ENCODE measurements at regions not wholly inside any gene's neighbourhood (a gene's known extent, or its start where the extent isn't known, plus 50 kb on each side); places are given as distances from the start of the nearest gene placed in this dataset.

GRCh38 chr1:71345491-71345890 lies 264.7 kb upstream of the ZRANB2 start:
- intact Hi-C loops (cut with DNase I): no loop called here
- DNase-seq (ENCODE audit: low spot score): no peak
- Histone ChIP-seq H3K27ac (no peak overlapping the region), H3K4me3 (no peak overlapping the region), H3K36me3 (no peaks in the 10 kb centered on the region), H3K4me1 (replicated peaks) (no peaks in the 10 kb centered on the region), H3K9me3 (no peaks in the 10 kb centered on the region), H3K27me3 (replicated peaks; ENCODE audit: insufficient read depth) (no peaks in the 10 kb centered on the region)
- TF ChIP-seq POLR2AphosphoS5 (IDR thresholded peaks at IDR 0.05) (no peak), POLR2A (IDR thresholded peaks at IDR 0.05) (no peak), CTCF (IDR thresholded peaks at IDR 0.05) (no peak)
- 84% methylated on average over 2 of the region's 2 CpGs for WGBS

- Histone ChIP-seq H3K4me3 (no peak overlapping the region), H3K4me1 (replicated peaks) (no peaks in the 10 kb centered on the region), H3K27ac (no peak overlapping the region), H3K36me3 (no peaks in the 10 kb centered on the region), H3K9me3 (no peaks in the 10 kb centered on the region), H3K27me3 (replicated peaks; ENCODE audit: insufficient read depth) (no peaks in the 10 kb centered on the region)
- 74% methylated on average over 3 of the region's 3 CpGs for WGBS
- DNase-seq (ENCODE audit: low spot score): no peak
- intact Hi-C loops (cut with DNase I): no loop called here
- TF ChIP-seq POLR2AphosphoS5 (IDR thresholded peaks at IDR 0.05) (no peak), POLR2A (IDR thresholded peaks at IDR 0.05) (no peak), CTCF (IDR thresholded peaks at IDR 0.05) (no peak)
These were observed 263.0 kb upstream of the ZRANB2 start for GRCh38 chr1:71343686-71344416.

GRCh38 chr1:71339238-71339637 lies 258.4 kb upstream of the ZRANB2 start:
- intact Hi-C loops (cut with DNase I): no loop called here
- H3K4me3 ChIP-seq: no peak overlapping the region
- H3K27ac ChIP-seq: no peak overlapping the region
- DNase-seq (ENCODE audit: low spot score): no peak
- no peaks in the 10 kb centered on the region for H3K9me3 ChIP-seq
- no peaks in the 10 kb centered on the region for H3K27me3 ChIP-seq (replicated peaks; ENCODE audit: insufficient read depth)
- no peak for TF ChIP-seq POLR2AphosphoS5 (IDR thresholded peaks at IDR 0.05)
- no peak for TF ChIP-seq CTCF (IDR thresholded peaks at IDR 0.05)
- TF ChIP-seq POLR2A (IDR thresholded peaks at IDR 0.05): no peak
- H3K4me1 ChIP-seq (replicated peaks): no peaks in the 10 kb centered on the region
- H3K36me3 ChIP-seq: no peaks in the 10 kb centered on the region

GRCh38 chr1:71330991-71331390 lies 250.2 kb upstream of the ZRANB2 start:
- TF ChIP-seq CTCF (IDR thresholded peaks at IDR 0.05): no peak
- no peak for DNase-seq (ENCODE audit: low spot score)
- Histone ChIP-seq H3K27ac (no peak overlapping the region), H3K4me3 (no peak overlapping the region), H3K9me3 (no peaks in the 10 kb centered on the region), H3K36me3 (no peaks in the 10 kb centered on the region), H3K4me1 (replicated peaks) (no peaks in the 10 kb centered on the region), H3K27me3 (replicated peaks; ENCODE audit: insufficient read depth) (no peaks in the 10 kb centered on the region)
- intact Hi-C loops (cut with DNase I): no loop called here

- Histone ChIP-seq H3K27me3 (replicated peaks; ENCODE audit: insufficient read depth) (no peaks in the 10 kb centered on the region), H3K4me3 (no peak overlapping the region), H3K27ac (no peak overlapping the region), H3K4me1 (replicated peaks) (no peaks in the 10 kb centered on the region), H3K9me3 (no peaks in the 10 kb centered on the region), H3K36me3 (no peaks in the 10 kb centered on the region)
- DNase-seq (ENCODE audit: low spot score): no peak
- 24% methylated on average over 1 of the region's 1 CpG for WGBS
- intact Hi-C loops (cut with DNase I): no loop called here
- TF ChIP-seq POLR2AphosphoS5 (IDR thresholded peaks at IDR 0.05): no peak
- no peak for TF ChIP-seq POLR2A (IDR thresholded peaks at IDR 0.05)
- no peak for TF ChIP-seq CTCF (IDR thresholded peaks at IDR 0.05)
These were observed 243.9 kb upstream of the ZRANB2 start for GRCh38 chr1:71324671-71325267.
